Keratinocyte (primary cell): ENCODE measurements at regions not wholly inside any gene's neighbourhood (a gene's known extent, or its start where the extent isn't known, plus 50 kb on each side); places are given as distances from the start of the nearest gene placed in this dataset.

Source experiments
- DNase-seq: peaks from one replicate; pipeline ENCODE4 v3.0.0-alpha.2; 2011; ENCODE audit warnings: low read depth, missing footprints, low spot score
- FAIRE-seq: peaks from 2 replicates; lab custom pipeline; 2011; peaks lifted over from hg19 to GRCh38; lab: Jason Lieb, UNC
- H2AFZ ChIP-seq: 2 replicates; pipeline ENCODE4 v1.6.0; 2012; ENCODE audit warnings: low read length, control low read depth, inconsistent platforms; ENCODE audit not compliant: control insufficient read depth
- H3K27ac ChIP-seq: 2 replicates; pipeline ENCODE4 v1.5.1; 2011; ENCODE audit warnings: low read length; ENCODE audit not compliant: control insufficient read depth, insufficient read depth
- H3K27me3 ChIP-seq: 3 replicates; pipeline ENCODE4 v1.6.0; 2011; ENCODE audit warnings: low read length; ENCODE audit not compliant: control insufficient read depth, insufficient read depth; ENCODE audit errors: extremely low read depth
- H3K36me3 ChIP-seq, 2 experiments: 2 replicates in 1 of 2; 3 replicates in 1 of 2; pipeline ENCODE4 v1.5.1; 2011; ENCODE audit warnings: low read length in 2 of 2, mild to moderate bottlenecking in 1 of 2; ENCODE audit not compliant: control insufficient read depth in 2 of 2, insufficient read depth in 2 of 2; ENCODE audit errors: extremely low read depth in 1 of 2
- H3K4me1 ChIP-seq: 3 replicates; pipeline ENCODE4 v1.5.1; 2011; ENCODE audit warnings: low read length; ENCODE audit not compliant: control insufficient read depth, insufficient read depth; ENCODE audit errors: extremely low read depth
- H3K4me2 ChIP-seq: 3 replicates; pipeline ENCODE4 v1.6.0; 2011; ENCODE audit warnings: low read depth, low read length; ENCODE audit not compliant: control insufficient read depth, insufficient read depth; ENCODE audit errors: extremely low read depth
- H3K4me3 ChIP-seq, 3 experiments: fragments of 200-600 bp in 1 of 3; sonication (generic) in 1 of 3; 2 replicates in 2 of 3; 3 replicates in 1 of 3; pipeline ENCODE4 v1.5.1; 2011 to 2016; ENCODE audit warnings: low read length in 3 of 3, mild to moderate bottlenecking in 3 of 3, control low read depth in 2 of 3, inconsistent platforms in 1 of 3, low read depth in 1 of 3, mixed read lengths in 1 of 3, mixed run types in 1 of 3, moderate library complexity in 1 of 3; ENCODE audit not compliant: control insufficient read depth in 2 of 3, insufficient read depth in 2 of 3; ENCODE audit errors: extremely low read depth in 1 of 3
- H3K79me2 ChIP-seq: 2 replicates; pipeline ENCODE4 v1.6.0; 2012; ENCODE audit warnings: low read length; ENCODE audit not compliant: control insufficient read depth, insufficient read depth
- H3K9ac ChIP-seq: 3 replicates; pipeline ENCODE4 v1.6.0; 2011; ENCODE audit warnings: low read length; ENCODE audit not compliant: control insufficient read depth, insufficient read depth; ENCODE audit errors: extremely low read depth
- H3K9me1 ChIP-seq: 3 replicates; pipeline ENCODE4 v1.6.0; 2011; ENCODE audit warnings: low read length; ENCODE audit not compliant: control insufficient read depth, insufficient read depth; ENCODE audit errors: extremely low read depth
- H3K9me3 ChIP-seq: 2 replicates; pipeline ENCODE4 v1.5.1; 2012; ENCODE audit warnings: low read depth, low read length; ENCODE audit not compliant: control insufficient read depth
- H4K20me1 ChIP-seq: 3 replicates; pipeline ENCODE4 v1.6.0; 2011; ENCODE audit warnings: low read length; ENCODE audit not compliant: control insufficient read depth, insufficient read depth; ENCODE audit errors: extremely low read depth
- EZH2 ChIP-seq: IDR thresholded peaks from one replicate; pipeline ENCODE4 v1.6.1; 2012; ENCODE audit warnings: inconsistent platforms, mild to moderate bottlenecking, low read length, moderate library complexity
- dilution Hi-C: fragments of 300-500 bp; cut with MboI; formaldehyde crosslinking; loops from one replicate; pipeline ENCODE4 v1.7.0; 2020; ENCODE audit warnings: low sequenced_read_pairs; ENCODE audit not compliant: extremely low pct_ligation_motif_present
- TF ChIP-seq, protein P1 (sequence below), 3 experiments: IDR thresholded peaks in 1 of 3; conservative IDR thresholded peaks in 1 of 3; optimal IDR thresholded peaks in 1 of 3; 2 replicates in 2 of 3; 3 replicates in 1 of 3; pipeline versions ENCODE3 to v1.5.1; 2011; ENCODE audit warnings: low read length in 3 of 3, mild to moderate bottlenecking in 3 of 3, moderate library complexity in 2 of 3, control low read depth in 1 of 3, inconsistent platforms in 1 of 3; ENCODE audit not compliant: insufficient read depth in 2 of 3; ENCODE audit errors: extremely low read depth in 1 of 3

DNA sequence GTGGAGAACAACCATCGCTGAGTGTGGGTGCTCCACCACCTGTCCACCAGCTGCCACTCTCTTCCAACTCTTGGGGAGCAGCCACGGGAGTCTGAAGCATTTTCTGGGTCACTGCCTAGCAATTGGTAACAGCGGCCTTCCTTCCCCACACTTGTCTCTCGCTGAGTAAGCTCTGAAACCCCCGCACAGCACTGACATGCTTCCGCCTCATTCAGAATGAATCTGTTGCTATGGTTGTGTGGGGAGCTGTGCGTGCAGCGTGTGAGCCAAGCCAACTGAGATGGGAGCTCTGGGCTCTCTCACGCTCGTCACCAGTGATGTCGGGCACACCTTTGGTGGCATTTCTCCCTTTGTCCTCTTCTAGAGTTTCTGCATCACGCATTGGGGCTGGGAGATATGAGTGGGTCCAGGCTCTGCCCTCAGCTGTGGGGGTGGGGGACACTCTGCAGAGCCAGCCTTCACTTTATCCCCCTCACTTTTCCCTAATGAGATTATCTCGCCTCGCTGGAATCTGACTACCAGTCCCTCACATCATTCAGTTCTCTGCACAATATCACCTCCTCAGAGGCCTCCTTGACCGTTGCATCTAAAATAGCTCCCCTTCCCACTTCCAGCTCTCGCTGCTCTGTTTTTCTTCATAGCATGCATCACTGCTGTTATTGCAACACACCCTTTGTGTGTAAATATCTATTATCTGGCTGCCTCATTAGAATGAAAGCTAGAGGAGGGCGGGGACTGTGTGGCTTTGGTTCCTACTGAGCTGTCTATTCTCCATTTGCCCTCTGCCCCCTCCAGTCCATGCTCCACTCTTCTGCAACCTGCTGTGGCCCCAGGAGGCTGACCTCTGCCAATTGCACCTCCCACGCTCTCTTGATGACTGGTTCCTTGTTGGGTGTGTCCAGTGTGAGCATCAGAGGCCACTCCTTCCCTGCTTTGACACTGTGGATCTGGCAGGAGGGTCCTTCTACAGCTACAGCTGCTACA, 569.9 kb upstream of the CADM1 start:
- no peak overlapping the region for H3K4me2 ChIP-seq
- no peak overlapping the region for H3K4me3 ChIP-seq
- H3K9me3 ChIP-seq: no peaks in the 10 kb centered on the region
- DNase-seq (no peak), FAIRE-seq (no peak)
- H3K79me2 ChIP-seq: no peaks in the 10 kb centered on the region
- H3K9me1 ChIP-seq: no peaks in the 10 kb centered on the region
- dilution Hi-C loops: no loop called here
- H2AFZ ChIP-seq: no peak overlapping the region
- no peaks in the 10 kb centered on the region for H4K20me1 ChIP-seq
- H3K4me1 ChIP-seq: peaks cover 10% of the 10 kb centered on the region
- H3K27ac ChIP-seq: no peak overlapping the region
- TF ChIP-seq, protein P1, sequence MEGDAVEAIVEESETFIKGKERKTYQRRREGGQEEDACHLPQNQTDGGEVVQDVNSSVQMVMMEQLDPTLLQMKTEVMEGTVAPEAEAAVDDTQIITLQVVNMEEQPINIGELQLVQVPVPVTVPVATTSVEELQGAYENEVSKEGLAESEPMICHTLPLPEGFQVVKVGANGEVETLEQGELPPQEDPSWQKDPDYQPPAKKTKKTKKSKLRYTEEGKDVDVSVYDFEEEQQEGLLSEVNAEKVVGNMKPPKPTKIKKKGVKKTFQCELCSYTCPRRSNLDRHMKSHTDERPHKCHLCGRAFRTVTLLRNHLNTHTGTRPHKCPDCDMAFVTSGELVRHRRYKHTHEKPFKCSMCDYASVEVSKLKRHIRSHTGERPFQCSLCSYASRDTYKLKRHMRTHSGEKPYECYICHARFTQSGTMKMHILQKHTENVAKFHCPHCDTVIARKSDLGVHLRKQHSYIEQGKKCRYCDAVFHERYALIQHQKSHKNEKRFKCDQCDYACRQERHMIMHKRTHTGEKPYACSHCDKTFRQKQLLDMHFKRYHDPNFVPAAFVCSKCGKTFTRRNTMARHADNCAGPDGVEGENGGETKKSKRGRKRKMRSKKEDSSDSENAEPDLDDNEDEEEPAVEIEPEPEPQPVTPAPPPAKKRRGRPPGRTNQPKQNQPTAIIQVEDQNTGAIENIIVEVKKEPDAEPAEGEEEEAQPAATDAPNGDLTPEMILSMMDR (optimal IDR thresholded peaks at IDR 0.05 in 1 of 3, IDR thresholded peaks at IDR 0.05 in 1 of 3, conservative IDR thresholded peaks at IDR 0.05 in 1 of 3; ENCODE audit: extremely low read depth in 1 of 3, insufficient read depth in 2 of 3, low read length in 3 of 3): no peak
- no peak for TF ChIP-seq EZH2
- H3K36me3 ChIP-seq: no peaks in the 10 kb centered on the region
- H3K9ac ChIP-seq: no peak overlapping the region
- no peaks in the 10 kb centered on the region for H3K27me3 ChIP-seq

DNA sequence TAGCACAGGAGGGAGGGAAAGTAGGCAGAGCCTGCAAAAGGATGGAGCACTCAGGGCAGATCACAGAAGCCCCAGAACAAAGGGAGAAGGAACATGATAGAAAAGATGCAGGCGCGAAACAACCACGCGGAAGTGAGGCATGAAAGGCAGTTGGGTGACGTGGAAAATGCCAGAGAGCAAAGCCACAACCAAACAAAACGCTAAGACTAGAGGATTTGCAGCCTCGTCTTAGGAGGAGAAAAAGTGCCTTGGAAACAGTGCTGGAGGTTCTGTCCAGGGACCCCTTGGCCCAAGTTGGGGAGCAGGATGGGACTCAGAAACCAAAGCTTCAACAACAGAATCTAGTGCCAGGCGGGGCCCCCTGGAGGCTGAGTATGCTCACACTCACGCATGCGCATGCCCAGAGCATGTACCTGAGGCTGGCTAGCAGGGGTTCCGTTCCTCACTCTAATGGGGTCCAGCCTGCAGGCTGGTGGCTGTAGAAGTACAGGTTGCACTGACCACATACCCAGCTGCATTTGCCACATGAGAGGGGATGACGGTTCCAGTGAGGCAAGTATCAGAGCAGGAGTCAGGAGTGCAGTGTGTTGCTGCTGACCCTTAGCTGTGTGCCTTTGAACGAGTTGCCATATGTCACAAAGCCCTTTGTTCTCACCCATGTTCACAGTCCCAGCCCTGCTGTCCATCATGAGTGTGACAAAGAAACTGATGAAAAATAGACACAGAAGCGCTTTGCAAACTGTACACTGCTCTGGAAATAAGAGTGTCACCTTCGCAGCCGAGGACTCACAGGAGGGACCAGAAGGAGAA, 568.6 kb upstream of the CADM1 start:
- H3K9me3 ChIP-seq: no peaks in the 10 kb centered on the region
- peaks cover 10% of the 10 kb centered on the region for H3K4me1 ChIP-seq
- H3K4me2 ChIP-seq: no peak overlapping the region
- no peaks in the 10 kb centered on the region for H3K27me3 ChIP-seq
- TF ChIP-seq, protein P1 (optimal IDR thresholded peaks at IDR 0.05 in 1 of 3, IDR thresholded peaks at IDR 0.05 in 1 of 3, conservative IDR thresholded peaks at IDR 0.05 in 1 of 3; ENCODE audit: extremely low read depth in 1 of 3, insufficient read depth in 2 of 3, low read length in 3 of 3): peak in 1 of 3 experiments; percentile 29
- no peak for TF ChIP-seq EZH2
- FAIRE-seq: no peak
- H3K9me1 ChIP-seq: no peaks in the 10 kb centered on the region
- DNase-seq: no peak
- H2AFZ ChIP-seq: no peak overlapping the region
- no peak overlapping the region for H3K27ac ChIP-seq
- H3K36me3 ChIP-seq: no peaks in the 10 kb centered on the region
- no peak overlapping the region for H3K4me3 ChIP-seq
- H3K79me2 ChIP-seq: no peaks in the 10 kb centered on the region
- H4K20me1 ChIP-seq: no peaks in the 10 kb centered on the region
- dilution Hi-C loops: no loop called here
- no peak overlapping the region for H3K9ac ChIP-seq
